GM12878 (cell line): ENCODE measurements at regions not wholly inside any gene's neighbourhood (a gene's known extent, or its start where the extent isn't known, plus 50 kb on each side); places are given as distances from the start of the nearest gene placed in this dataset.

Experiments
- ATAC-seq: fragments of 200-7000 bp; cut with Tn5 transposase; 3 replicates; pipeline ENCODE4 v1.9.1; 2020; ENCODE audit warnings: mild to moderate bottlenecking, moderate library complexity
- BruUV-seq: library from RNA; stranded (reverse); fragments of 400-500 nt; replicated peaks from 2 replicates; lab custom pipeline; 2021; lab: Mats Ljungman, UMichigan
- CTCF ChIA-PET: fragments of 300-600 bp; sonication (Branson Sonifier 250); formaldehyde crosslinking; extraction: SDS; loops from one replicate; lab custom pipeline; 2021; ENCODE audit warnings: inconsistent platforms; lab: Yijun Ruan, JAX
- POLR2A ChIA-PET: fragments of 350-600 bp; formaldehyde crosslinking; extraction: SDS; loops from one replicate; lab custom pipeline; 2021; ENCODE audit warnings: inconsistent platforms; lab: Charles Lee
- RAD21 ChIA-PET: fragments of 300-600 bp; sonication (Branson Sonifier 250); formaldehyde crosslinking; loops from one replicate; lab custom pipeline; 2023; ENCODE audit warnings: antibody characterized with exemption; ENCODE audit not compliant: unreplicated experiment; lab: Charles Lee
- SMC1A ChIA-PET: fragments of 300-600 bp; sonication (Branson Sonifier 250); formaldehyde crosslinking; loops from one replicate; lab custom pipeline; 2023; ENCODE audit not compliant: unreplicated experiment, uncharacterized antibody; lab: Charles Lee
- DNase-seq: peaks from one replicate; pipeline ENCODE4 v3.0.0-alpha.2; 2011; ENCODE audit warnings: low read depth, low spot score
- FAIRE-seq: peaks from 3 replicates; lab custom pipeline; 2011; peaks lifted over from hg19 to GRCh38; lab: Jason Lieb, UNC
- H2AFZ ChIP-seq: 2 replicates; pipeline ENCODE4 v1.6.0; 2011; ENCODE audit warnings: low read depth, low read length, control low read depth; ENCODE audit not compliant: control insufficient read depth
- H3K27ac ChIP-seq: 2 replicates; pipeline ENCODE4 v1.5.1; 2011; ENCODE audit warnings: control low read depth; ENCODE audit not compliant: control insufficient read depth, insufficient read depth
- H3K27me3 ChIP-seq, 2 experiments: replicated peaks in 1 of 2; 2 replicates each; pipeline versions ENCODE4 v1.6.0 to v1.6.1; 2011; ENCODE audit warnings: low read length in 1 of 2; ENCODE audit not compliant: control insufficient read depth in 2 of 2, insufficient read depth in 2 of 2
- H3K36me3 ChIP-seq, 2 experiments: 2 replicates each; pipeline ENCODE4 v1.5.1; 2011; ENCODE audit warnings: low read length in 1 of 2; ENCODE audit not compliant: control insufficient read depth in 2 of 2, insufficient read depth in 2 of 2
- H3K4me1 ChIP-seq: 2 replicates; pipeline ENCODE4 v1.6.1; 2011; ENCODE audit warnings: mild to moderate bottlenecking, low read length, moderate library complexity, mixed read lengths; ENCODE audit not compliant: control insufficient read depth, insufficient read depth
- H3K4me2 ChIP-seq: 2 replicates; pipeline ENCODE4 v1.6.0; 2011; ENCODE audit warnings: control low read depth; ENCODE audit not compliant: control insufficient read depth, insufficient read depth
- H3K4me3 ChIP-seq: fragments of 200-600 bp; sonication (generic); 2 replicates; pipeline ENCODE4 v1.5.1; 2016
- H3K79me2 ChIP-seq: 2 replicates; pipeline ENCODE4 v1.6.0; 2011; ENCODE audit warnings: low read length; ENCODE audit not compliant: control insufficient read depth, insufficient read depth
- H3K9ac ChIP-seq: 2 replicates; pipeline ENCODE4 v1.8.0; 2011; ENCODE audit warnings: low read length, control low read depth, mixed read lengths; ENCODE audit not compliant: control insufficient read depth, insufficient read depth
- H3K9me3 ChIP-seq: replicated peaks from 3 replicates; pipeline ENCODE4 v1.5.1; 2011; ENCODE audit warnings: mild to moderate bottlenecking, low read length; ENCODE audit not compliant: control insufficient read depth, insufficient read depth
- H4K20me1 ChIP-seq: 2 replicates; pipeline ENCODE4 v1.6.0; 2011; ENCODE audit not compliant: control insufficient read depth, insufficient read depth
- BCL11A ChIP-seq: IDR thresholded peaks from 2 replicates; pipeline ENCODE4 v1.6.1; 2011; ENCODE audit warnings: low read depth, low read length
- CEBPB ChIP-seq, 2 experiments: fragments of 150-350 bp in 1 of 2; IDR thresholded peaks; 2 replicates each; pipeline ENCODE4 v1.6.1; 2012 to 2014; ENCODE audit warnings: low read depth in 2 of 2, low read length in 2 of 2, borderline replicate concordance in 1 of 2, inconsistent platforms in 1 of 2
- EP300 ChIP-seq, 2 experiments: fragments of 150-350 bp in 1 of 2; IDR thresholded peaks; 2 replicates each; pipeline ENCODE4 v1.6.1; 2011 to 2012; ENCODE audit warnings: low read depth in 2 of 2, low read length in 2 of 2, borderline replicate concordance in 1 of 2, improper control_type of control experiment in 1 of 2, inconsistent platforms in 1 of 2; ENCODE audit not compliant: control insufficient read depth in 1 of 2
- IRF4 ChIP-seq: IDR thresholded peaks from 2 replicates; pipeline ENCODE4 v1.6.1; 2011; ENCODE audit warnings: low read depth, low read length
- NFYA ChIP-seq: IDR thresholded peaks from 2 replicates; pipeline ENCODE4 v1.6.1; 2011; ENCODE audit warnings: low read depth, mild to moderate bottlenecking, low read length, improper control_type of control experiment, borderline replicate concordance
- NR2C1 ChIP-seq: fragments of 450-650 bp; IDR thresholded peaks from 2 replicates; pipeline ENCODE4 v1.6.1; 2017; ENCODE audit warnings: antibody characterized with exemption, mild to moderate bottlenecking, moderate library complexity
- TCF12 ChIP-seq: IDR thresholded peaks from 2 replicates; pipeline ENCODE4 v1.6.1; 2011; ENCODE audit warnings: low read depth, mild to moderate bottlenecking, low read length
- ZBTB11 ChIP-seq: fragments of 450-650 bp; formaldehyde crosslinking; IDR thresholded peaks from 2 replicates; pipeline ENCODE4 v1.5.0; 2022; ENCODE audit warnings: mild to moderate bottlenecking, missing genetic modification characterization
- in situ Hi-C: fragments of 300-500 bp; cut with MboI; formaldehyde crosslinking; loops from 9 replicates; pipeline ENCODE4 v1.14.3; 2018; ENCODE audit warnings: mixed read lengths
- intact Hi-C: fragments of 100-400 bp; cut with micrococcal nuclease; formaldehyde crosslinking; loops from one replicate; pipeline ENCODE4 v1.14.2; 2022; ENCODE audit not compliant: unreplicated experiment

- POLR2A ChIA-PET, result no interaction called here
- no peak overlapping the region for H3K4me2 ChIP-seq
- intact Hi-C loops (no loop called here), in situ Hi-C loops (no loop called here)
- CTCF ChIA-PET, result no interaction called here
- no TSS peak for BruUV-seq
- DNase-seq, result no peak
- H4K20me1 ChIP-seq, result no peaks in the 10 kb centered on the region
- H3K9ac ChIP-seq, result no peak overlapping the region
- H3K27me3 ChIP-seq, result no peaks in the 10 kb centered on the region
- SMC1A ChIA-PET, result no interaction called here
- no peaks in the 10 kb centered on the region for H3K79me2 ChIP-seq
- no peaks in the 10 kb centered on the region for H3K4me1 ChIP-seq
- no peaks in the 10 kb centered on the region for H3K36me3 ChIP-seq
- H3K27ac ChIP-seq, result no peak overlapping the region
- RAD21 ChIA-PET, result no interaction called here
- no peaks in the 10 kb centered on the region for H3K9me3 ChIP-seq
- no peak overlapping the region for H3K4me3 ChIP-seq
- TF ChIP-seq IRF4, result no peak
- no peak for TF ChIP-seq EP300 (IDR thresholded peaks at IDR 0.05; ENCODE audit: borderline replicate concordance in 1 of 2, control insufficient read depth in 1 of 2, low read depth in 2 of 2, low read length in 2 of 2)
- no peak for TF ChIP-seq CEBPB (IDR thresholded peaks at IDR 0.05; ENCODE audit: borderline replicate concordance in 1 of 2, low read depth in 2 of 2, low read length in 2 of 2)
- TF ChIP-seq NFYA, result no peak
- no peak for TF ChIP-seq TCF12
- TF ChIP-seq BCL11A, result no peak
- TF ChIP-seq ZBTB11, result no peak
- no peak for TF ChIP-seq NR2C1
- FAIRE-seq, result no peak
- H2AFZ ChIP-seq, result no peak overlapping the region
- ATAC-seq, result no peak
Measured at GRCh38 chrX:46294234-46294633, 251.0 kb downstream of the ZNF674 start.
